ENCODE measurements at regions not wholly inside any gene's neighbourhood (a gene's known extent, or its start where the extent isn't known, plus 50 kb on each side); places are given as distances from the start of the nearest gene placed in this dataset.

GRCh38 chr12:82029936-82030335, 270.8 kb upstream of the PPFIA2 start:
- DNase-seq: peak; percentile 66

- no peak for DNase-seq
Observed at GRCh38 chr12:82028772-82029171, 269.6 kb upstream of the PPFIA2 start.

DNA sequence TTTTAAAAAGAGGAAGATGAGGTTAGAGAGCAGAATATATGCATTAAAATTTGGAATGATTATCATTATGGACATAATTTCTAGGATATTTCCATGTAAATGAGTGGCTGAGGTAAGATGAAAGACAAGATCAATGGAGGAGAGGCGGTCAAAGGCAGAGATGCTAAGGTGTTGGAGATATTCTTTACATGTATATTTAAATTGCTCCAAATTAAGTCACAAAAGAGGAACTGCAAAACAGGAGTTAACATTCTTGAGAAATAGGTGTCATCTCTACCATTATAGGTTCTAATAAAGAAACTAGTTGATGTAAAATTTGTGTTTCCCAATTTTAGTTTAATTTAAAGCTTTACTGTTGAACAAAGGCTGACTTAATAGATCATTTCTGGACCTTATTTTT, 268.5 kb upstream of the PPFIA2 start:
- DNase-seq: no peak

DNA sequence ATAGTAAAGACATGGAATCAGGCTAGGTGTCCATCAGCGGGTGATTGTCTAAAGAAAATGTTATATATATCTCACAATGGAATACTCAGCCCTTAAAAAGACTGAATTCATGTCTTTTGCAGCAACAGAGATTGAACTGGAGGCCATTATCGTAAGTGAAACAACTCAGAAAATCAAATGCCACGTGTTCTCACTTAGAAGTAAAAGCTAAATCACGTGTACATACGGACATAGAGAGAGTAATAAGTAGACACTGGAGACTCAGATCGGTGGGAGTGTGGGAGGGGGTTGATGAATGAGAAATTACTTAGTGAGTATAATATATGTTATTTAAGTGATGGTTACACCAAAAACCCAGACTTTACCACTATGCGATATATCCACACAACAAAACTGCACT, 266.3 kb upstream of the PPFIA2 start:
- no peak for DNase-seq

GRCh38 chr12:82019533-82019932, 260.4 kb upstream of the PPFIA2 start:
- DNase-seq: no peak

DNA sequence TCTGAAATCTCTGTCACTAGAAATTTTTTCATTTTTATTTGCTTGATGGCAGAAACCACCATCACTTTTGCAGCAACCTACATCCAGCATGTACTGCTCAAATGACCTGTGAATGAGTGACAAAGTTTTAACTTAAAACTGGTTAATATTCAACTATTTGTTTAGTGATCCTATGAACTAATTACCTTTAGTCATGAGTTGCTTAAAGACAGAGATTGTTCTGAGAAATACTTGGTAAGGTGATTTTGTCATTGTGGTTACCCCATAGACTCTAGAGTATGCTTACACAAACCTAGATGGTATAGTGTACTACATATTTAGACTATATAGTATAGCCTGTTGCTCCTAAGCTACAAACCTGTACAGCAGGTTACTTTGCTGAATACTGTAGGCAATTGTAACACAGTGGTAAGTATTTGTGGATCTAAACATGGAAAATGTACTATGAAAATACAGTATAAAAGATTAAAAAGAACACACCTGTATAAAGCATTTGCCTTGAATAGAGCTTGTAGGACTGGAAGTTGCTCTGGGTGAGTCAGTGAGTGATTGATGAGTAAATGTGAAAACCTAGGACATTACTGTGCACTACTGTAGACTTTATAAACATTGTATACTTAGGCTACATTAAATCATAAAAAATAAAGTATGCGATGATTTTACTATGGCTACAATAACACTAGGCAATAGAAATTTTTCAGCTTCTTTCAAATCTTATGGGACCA, 256.6 kb upstream of the PPFIA2 start:
- no peak for DNase-seq

DNA sequence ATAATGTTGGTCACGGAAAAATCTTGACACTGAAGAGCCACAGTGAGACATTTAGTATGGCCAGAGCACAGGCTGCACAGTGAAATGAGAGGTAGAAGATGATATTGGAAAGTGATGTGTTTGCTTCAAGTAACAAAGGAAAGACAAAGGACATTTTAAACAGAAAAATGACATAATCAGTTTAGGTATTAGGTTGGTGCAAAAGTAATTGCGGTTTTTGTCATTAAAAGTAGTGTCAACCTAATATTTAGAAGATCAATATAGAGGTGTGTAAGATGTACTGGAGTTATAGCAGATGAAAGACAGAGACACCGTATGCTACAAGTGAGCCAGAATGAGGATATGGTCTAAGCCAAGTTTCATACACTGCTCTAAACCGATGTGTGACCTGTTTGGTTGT, 253.0 kb upstream of the PPFIA2 start:
- DNase-seq: no peak

DNA sequence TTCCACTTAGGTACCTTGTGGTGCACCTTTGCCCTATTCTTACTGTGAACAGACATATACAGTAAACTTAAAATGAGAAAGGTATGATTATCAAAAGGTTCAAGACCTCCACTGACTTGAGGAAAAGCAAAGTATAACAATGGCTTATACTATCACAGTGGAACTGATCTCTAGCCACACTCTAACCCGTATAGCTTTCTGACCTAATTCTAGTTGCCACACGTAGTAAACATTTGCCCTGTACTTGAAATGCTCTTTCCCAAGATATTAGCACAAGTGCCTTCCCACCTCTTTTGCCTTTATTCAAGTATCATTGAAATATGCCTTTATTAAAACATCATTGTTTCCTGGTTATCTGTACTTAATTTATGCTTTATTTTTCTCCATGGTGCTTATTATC, 250.4 kb upstream of the PPFIA2 start:
- DNase-seq: no peak

DNA sequence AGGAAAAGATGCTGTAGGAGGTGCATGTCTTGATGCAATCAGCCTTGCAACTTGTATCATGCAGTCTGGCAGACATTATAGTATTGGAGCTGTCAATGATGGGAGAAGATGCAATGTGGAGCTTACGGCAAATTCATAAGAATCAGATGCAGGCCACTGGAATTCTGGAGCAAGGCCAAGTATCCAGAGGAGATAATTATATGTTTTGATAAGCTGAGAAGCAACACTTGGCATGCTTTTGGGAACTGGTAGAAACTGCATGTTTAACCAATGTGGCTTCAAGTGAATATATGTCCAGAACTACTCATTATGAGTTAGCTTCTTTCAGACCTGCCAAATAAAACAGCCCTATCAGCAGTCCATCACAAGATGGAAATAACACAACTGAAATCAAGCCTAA, 249.1 kb upstream of the PPFIA2 start:
- no peak for DNase-seq

DNA sequence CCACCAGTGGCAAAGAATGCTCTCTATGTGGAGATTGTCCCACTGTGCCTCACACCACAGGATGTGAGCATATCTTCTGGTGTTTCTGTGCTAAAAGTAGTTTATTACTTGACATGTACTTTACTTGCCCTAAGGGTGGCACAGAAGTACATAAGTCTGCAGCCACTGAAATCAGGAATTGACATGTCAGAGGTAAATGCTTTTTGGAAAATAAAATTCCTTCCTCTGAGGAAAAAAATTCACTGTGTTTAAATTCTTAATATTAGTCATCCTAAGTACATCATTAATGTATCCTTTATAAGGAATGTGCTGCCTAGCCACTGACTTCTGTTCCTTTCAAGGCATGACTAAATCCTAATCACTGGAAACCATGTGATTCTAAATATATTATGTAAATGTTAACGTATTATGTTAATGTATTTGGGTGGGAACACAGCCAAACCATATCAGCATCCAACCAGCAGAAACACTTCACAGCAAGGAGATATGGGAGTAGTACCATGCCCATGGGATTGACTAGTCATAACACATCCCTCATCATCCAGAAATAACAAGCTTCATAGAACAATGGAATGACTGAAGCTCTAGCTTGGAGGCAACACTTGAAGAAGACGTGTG, 239.7 kb upstream of the PPFIA2 start:
- DNase-seq: no peak

DNA sequence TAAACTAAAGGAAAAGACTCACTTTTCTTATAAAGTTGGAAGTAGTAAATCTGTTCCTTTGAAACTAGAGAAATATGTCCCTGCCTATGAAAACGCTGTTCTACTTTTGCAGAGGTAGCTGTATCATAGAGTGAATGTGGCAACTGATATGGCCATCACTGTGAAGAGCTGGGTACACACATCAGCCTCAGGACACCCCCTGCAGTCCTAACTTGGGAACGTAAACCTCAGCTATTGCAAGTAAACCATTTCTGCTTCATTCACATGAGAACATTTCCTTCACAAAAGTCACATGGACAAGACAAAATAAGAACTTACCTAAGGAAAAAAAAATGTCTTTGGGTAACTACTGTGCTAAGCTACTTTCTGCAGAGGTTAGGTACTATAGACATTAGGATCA, 233.3 kb upstream of the PPFIA2 start:
- no peak for DNase-seq

DNA sequence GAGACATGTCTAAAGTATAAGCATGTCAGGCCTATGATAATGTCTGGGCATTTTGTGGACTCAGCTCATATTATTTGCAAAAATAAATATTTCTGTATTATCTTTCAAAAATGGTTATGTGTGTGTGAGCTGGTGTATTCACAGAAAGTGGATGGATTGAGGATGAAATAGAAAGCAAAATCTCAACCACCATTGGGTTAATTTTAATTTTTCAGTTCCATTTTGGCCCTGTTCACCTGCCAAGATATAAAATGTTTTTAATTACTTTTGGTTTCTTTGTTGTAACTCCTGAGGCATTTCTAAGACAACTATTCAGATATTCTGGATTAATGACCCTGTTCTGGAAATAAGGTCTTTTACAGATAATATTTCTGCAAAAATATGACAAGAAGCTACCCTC, 232.7 kb upstream of the PPFIA2 start:
- no peak for DNase-seq

DNA sequence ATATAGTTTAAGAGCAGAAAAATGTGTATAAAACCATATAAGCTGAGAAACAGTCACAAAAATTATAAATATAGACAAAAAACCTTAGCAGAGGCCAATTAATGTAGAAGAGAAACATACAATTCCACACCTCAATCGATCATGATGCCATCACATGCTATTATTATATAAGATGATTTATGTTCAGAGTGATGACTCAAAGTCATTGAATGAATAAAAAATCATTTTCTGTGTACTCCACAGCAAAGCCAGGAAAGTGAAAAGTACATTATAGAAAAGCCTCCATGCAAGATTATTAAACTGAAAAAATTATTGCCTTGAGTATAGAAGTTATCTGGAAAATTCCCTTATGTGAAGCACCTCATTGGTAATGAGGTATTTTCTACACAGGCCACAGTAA, 229.2 kb upstream of the PPFIA2 start:
- DNase-seq: no peak

GRCh38 chr12:81987371-81987770, 228.2 kb upstream of the PPFIA2 start:
- DNase-seq: no peak

DNA sequence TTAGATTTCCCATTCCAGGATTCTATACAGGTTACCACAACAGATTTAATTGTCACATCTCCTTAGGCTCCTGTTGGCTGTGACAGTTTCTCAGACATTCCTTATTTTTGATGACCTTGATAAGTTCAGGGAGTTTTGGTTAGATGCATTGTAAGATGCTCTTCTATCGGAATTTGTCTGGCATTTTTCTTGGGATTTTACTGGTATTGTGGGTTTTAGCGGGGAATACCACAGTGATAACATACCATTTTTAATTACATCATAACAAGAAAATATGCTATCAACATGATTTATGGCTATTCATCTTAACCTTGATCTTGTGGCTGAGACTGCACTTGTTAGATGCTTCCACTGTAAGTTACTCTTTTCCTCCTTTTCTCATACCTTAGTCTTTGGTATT, 217.5 kb upstream of the PPFIA2 start:
- no peak for DNase-seq

GRCh38 chr12:81974762-81975161, 215.6 kb upstream of the PPFIA2 start:
- no peak for DNase-seq

GRCh38 chr12:81968421-81968820, 209.3 kb upstream of the PPFIA2 start:
- DNase-seq: no peak

DNA sequence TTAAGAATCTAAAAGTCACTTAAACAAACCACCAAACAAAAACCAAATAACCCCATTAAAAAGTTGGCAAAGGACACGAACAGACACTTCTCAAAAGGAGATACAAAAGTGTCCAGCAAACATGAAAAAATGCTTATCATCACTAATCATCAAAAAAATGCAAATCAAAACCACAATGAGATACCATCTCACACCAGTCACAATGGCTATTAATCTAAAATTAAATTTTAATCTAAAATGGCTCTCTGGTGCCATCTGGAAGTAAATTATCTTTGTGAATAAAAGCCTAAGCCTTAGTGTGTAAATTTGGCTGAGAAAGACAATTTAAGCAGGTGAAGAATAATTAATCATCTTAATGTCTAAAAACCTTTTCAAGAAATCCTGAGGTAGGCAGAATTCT, 204.5 kb upstream of the PPFIA2 start:
- DNase-seq: no peak

GRCh38 chr12:81963026-81963425, 203.9 kb upstream of the PPFIA2 start:
- no peak for DNase-seq

GRCh38 chr12:81962126-81962856, 203.1 kb upstream of the PPFIA2 start:
- no peak for DNase-seq

DNA sequence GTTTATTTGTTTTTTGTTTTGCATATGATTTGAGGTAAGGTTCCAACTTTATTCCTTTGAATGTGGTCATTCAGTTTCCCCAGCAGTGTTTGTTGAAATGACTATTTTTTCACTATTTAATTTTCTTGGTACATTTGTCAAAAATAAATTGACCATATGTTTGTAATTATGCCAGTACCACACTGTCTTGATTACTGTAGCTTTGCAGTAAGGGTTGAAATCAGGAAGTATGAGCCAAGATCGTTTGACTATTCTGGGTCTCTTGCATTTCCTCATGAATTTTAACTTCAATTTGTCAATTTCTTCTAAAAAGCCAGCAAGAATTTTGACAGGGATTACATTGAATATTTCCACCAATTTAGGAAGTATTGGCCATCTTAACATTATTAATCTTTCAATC, 199.3 kb upstream of the PPFIA2 start:
- no peak for DNase-seq

- no peak for DNase-seq
Observed at GRCh38 chr12:81957631-81958030, 198.5 kb upstream of the PPFIA2 start.

DNA sequence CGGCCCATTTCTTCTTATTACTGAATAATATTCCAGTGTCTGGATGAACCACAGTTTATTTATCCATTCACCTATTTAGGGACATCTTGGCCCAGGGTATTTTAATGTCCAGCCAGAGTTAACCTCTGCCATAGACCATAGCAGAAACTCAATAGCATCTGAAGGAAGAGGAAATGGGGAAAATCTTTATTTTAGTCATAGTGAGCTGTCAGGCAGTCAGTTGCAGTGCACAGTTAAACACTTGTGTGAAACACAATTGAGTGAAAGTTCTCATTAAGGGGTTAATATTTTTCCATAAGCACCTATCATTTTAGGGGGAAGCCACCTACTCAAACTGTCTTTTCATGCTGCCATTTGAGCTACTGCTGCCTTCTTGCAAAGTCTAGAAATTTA, 197.3 kb upstream of the PPFIA2 start:
- no peak for DNase-seq

- DNase-seq: no peak
Observed at GRCh38 chr12:81953541-81953940, 194.4 kb upstream of the PPFIA2 start.

All from GF-D8 (cell line).